OCI-LY1 (cell line): ENCODE measurements at regions not wholly inside any gene's neighbourhood (a gene's known extent, or its start where the extent isn't known, plus 50 kb on each side); places are given as distances from the start of the nearest gene placed in this dataset.

ENCODE experiments used
- EZH2 ChIP-seq: fragments of 200-600 bp; sonication (generic), shearing (Covaris generic); IDR thresholded peaks from 2 replicates; pipeline ENCODE4 v1.8.0; 2017; ENCODE audit warnings: borderline replicate concordance, mixed run types, mild to moderate bottlenecking, antibody characterized with exemption, low read length, moderate library complexity, mixed read lengths
- TF ChIP-seq, protein P1 (sequence below): fragments of 200-600 bp; sonication (generic), shearing (Covaris generic); IDR thresholded peaks from 2 replicates; pipeline ENCODE4 v1.5.1; 2017; ENCODE audit warnings: mild to moderate bottlenecking, antibody characterized with exemption, low read length, moderate library complexity, mixed read lengths

DNA sequence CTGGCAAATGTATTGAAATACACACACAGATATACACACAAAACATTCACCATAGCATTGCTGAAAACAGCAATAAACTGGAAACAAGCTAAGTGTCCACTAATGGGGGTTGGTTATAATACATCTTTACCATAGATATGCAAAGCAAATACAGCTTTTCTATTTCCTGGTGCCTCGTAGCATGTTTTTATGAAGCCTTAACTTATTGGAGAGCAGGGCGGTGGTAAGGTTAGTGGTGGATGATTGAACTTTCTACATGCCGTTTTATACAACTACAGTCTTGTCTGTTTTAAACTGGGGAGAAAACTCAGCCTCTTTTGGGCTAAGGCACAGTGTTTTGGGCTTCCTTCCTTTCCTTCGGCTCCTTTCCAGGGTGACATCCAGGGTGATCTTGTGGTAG is 104.5 kb downstream of the NR2F2 start:
- TF ChIP-seq, protein P1, sequence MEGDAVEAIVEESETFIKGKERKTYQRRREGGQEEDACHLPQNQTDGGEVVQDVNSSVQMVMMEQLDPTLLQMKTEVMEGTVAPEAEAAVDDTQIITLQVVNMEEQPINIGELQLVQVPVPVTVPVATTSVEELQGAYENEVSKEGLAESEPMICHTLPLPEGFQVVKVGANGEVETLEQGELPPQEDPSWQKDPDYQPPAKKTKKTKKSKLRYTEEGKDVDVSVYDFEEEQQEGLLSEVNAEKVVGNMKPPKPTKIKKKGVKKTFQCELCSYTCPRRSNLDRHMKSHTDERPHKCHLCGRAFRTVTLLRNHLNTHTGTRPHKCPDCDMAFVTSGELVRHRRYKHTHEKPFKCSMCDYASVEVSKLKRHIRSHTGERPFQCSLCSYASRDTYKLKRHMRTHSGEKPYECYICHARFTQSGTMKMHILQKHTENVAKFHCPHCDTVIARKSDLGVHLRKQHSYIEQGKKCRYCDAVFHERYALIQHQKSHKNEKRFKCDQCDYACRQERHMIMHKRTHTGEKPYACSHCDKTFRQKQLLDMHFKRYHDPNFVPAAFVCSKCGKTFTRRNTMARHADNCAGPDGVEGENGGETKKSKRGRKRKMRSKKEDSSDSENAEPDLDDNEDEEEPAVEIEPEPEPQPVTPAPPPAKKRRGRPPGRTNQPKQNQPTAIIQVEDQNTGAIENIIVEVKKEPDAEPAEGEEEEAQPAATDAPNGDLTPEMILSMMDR, result no peak
- no peak for TF ChIP-seq EZH2
